ENCODE measurements at regions not wholly inside any gene's neighbourhood (a gene's known extent, or its start where the extent isn't known, plus 50 kb on each side); places are given as distances from the start of the nearest gene placed in this dataset.
"Not testable (repeated sequence)": the region's sequence is repeated elsewhere in the genome, so short reads cannot be mapped to it uniquely, and the experiment has no call there.

DNA sequence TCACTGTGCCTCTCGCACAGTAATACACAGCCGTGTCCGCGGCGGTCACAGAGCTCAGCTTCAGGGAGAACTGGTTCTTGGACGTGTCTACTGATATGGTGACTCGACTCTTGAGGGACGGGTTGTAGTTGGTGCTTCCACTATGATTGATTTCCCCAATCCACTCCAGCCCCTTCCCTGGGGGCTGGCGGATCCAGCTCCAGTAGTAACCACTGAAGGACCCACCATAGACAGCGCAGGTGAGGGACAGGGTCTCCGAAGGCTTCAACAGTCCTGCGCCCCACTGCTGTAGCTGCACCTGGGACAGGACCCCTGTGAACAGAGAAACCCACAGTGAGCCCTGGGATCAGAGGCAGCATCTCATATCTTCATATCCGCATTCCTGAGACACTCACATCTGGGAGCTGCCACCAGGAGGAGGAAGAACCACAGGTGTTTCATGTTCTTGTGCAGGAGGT is 847.3 kb downstream of the TMEM121 start:
- H3K9ac ChIP-seq (ENCODE audit: insufficient read depth, low read depth, low read length); in situ Hi-C loops (cut with HindIII; ENCODE audit: extremely low pct_ligation_motif_present, low pct_unique_long_range_greater_than_20kb); ATAC-seq; H3K4me3 ChIP-seq (replicated peaks in 1 of 3; ENCODE audit: insufficient read depth in 1 of 3, low read depth in 2 of 3, low read length in 3 of 3); H3K36me3 ChIP-seq (replicated peaks in 1 of 2; ENCODE audit: control insufficient read depth in 1 of 2, insufficient read depth in 2 of 2, low read length in 2 of 2); H3K4me1 ChIP-seq (ENCODE audit: insufficient read depth, low read length); H3K27me3 ChIP-seq (ENCODE audit: control insufficient read depth in 1 of 2, insufficient read depth in 2 of 2, low read length in 2 of 2); POLR2A ChIA-PET; H3K9me3 ChIP-seq (ENCODE audit: low read length); H4K20me1 ChIP-seq (ENCODE audit: insufficient read depth, low read length); H2AFZ ChIP-seq (ENCODE audit: low read length); CTCF ChIA-PET (ENCODE audit: low intra/inter-chr PET ratio, low total read pairs); H3K79me2 ChIP-seq (ENCODE audit: insufficient read depth, low read length); FAIRE-seq; intact Hi-C loops (cut with micrococcal nuclease; ENCODE audit: unreplicated experiment); BruUV-seq (replicated peaks); DNase-seq (ENCODE audit: low spot score); H3K4me2 ChIP-seq (ENCODE audit: low read depth, low read length); H3K27ac ChIP-seq (ENCODE audit: extremely low read length, insufficient read depth, low read length): not testable (repeated sequence)
- 0% methylated on average over 13 of the region's 13 CpGs for WGBS (ENCODE audit: low lambda C conversion rate)
- TF ChIP-seq RBM39 (IDR thresholded peaks at IDR 0.05; ENCODE audit: low read depth, low read length, poor library complexity, severe bottlenecking), result peak; percentile 12

- H3K27me3 ChIP-seq (ENCODE audit: control insufficient read depth in 1 of 2, insufficient read depth in 2 of 2, low read length in 2 of 2), result peaks cover 0 to 2% of the 10 kb centered on the region in 2 experiments; a peak in 1 of 5 replicates
- H3K4me2 ChIP-seq (ENCODE audit: low read depth, low read length), result no peak overlapping the region
- BruUV-seq (replicated peaks), result no TSS peak
- H3K9ac ChIP-seq (ENCODE audit: insufficient read depth, low read depth, low read length), result no peak overlapping the region
- no peak overlapping the region for H2AFZ ChIP-seq (ENCODE audit: low read length)
- no peaks in the 10 kb centered on the region for H3K36me3 ChIP-seq (replicated peaks in 1 of 2; ENCODE audit: control insufficient read depth in 1 of 2, insufficient read depth in 2 of 2, low read length in 2 of 2)
- intact Hi-C loops (cut with micrococcal nuclease; ENCODE audit: unreplicated experiment), result no loop called here
- in situ Hi-C loops (cut with HindIII; ENCODE audit: extremely low pct_ligation_motif_present, low pct_unique_long_range_greater_than_20kb), result no loop called here
- no peak overlapping the region for H3K4me3 ChIP-seq (replicated peaks in 1 of 3; ENCODE audit: insufficient read depth in 1 of 3, low read depth in 2 of 3, low read length in 3 of 3)
- TF ChIP-seq, protein P1, sequence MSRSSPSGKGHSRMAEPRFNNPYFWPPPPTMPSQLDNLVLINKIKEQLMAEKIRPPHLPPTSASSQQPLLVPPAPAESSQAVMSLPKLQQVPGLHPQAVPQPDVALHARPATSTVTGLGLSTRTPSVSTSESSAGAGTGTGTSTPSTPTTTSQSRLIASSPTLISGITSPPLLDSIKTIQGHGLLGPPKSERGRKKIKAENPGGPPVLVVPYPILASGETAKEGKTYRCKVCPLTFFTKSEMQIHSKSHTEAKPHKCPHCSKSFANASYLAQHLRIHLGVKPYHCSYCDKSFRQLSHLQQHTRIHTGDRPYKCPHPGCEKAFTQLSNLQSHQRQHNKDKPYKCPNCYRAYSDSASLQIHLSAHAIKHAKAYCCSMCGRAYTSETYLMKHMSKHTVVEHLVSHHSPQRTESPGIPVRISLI (CRISPR knock-in tag; IDR thresholded peaks at IDR 0.05; ENCODE audit: borderline replicate concordance), result no peak
- 0% methylated on average over 1 of the region's 1 CpG for WGBS (ENCODE audit: low lambda C conversion rate)
- H3K4me1 ChIP-seq (ENCODE audit: insufficient read depth, low read length), result no peaks in the 10 kb centered on the region
- no peak overlapping the region for H3K27ac ChIP-seq (ENCODE audit: extremely low read length, insufficient read depth, low read length)
- no peaks in the 10 kb centered on the region for H4K20me1 ChIP-seq (ENCODE audit: insufficient read depth, low read length)
- CTCF ChIA-PET (ENCODE audit: low intra/inter-chr PET ratio, low total read pairs), result no interaction called here
- POLR2A ChIA-PET, result no interaction called here
- no peak for DNase-seq (ENCODE audit: low spot score)
- H3K79me2 ChIP-seq (ENCODE audit: insufficient read depth, low read length), result no peaks in the 10 kb centered on the region
- H3K9me3 ChIP-seq (ENCODE audit: low read length), result no peaks in the 10 kb centered on the region
- FAIRE-seq, result no peak
- ATAC-seq, result no peak
Measured at GRCh38 chr14:106377432-106377831, 851.0 kb downstream of the TMEM121 start.

Data from HepG2 (cell line).